ENCODE measurements at regions not wholly inside any gene's neighbourhood (a gene's known extent, or its start where the extent isn't known, plus 50 kb on each side); places are given as distances from the start of the nearest gene placed in this dataset.
"Not testable (repeated sequence)": the region's sequence is repeated elsewhere in the genome, so short reads cannot be mapped to it uniquely, and the experiment has no call there.

DNA sequence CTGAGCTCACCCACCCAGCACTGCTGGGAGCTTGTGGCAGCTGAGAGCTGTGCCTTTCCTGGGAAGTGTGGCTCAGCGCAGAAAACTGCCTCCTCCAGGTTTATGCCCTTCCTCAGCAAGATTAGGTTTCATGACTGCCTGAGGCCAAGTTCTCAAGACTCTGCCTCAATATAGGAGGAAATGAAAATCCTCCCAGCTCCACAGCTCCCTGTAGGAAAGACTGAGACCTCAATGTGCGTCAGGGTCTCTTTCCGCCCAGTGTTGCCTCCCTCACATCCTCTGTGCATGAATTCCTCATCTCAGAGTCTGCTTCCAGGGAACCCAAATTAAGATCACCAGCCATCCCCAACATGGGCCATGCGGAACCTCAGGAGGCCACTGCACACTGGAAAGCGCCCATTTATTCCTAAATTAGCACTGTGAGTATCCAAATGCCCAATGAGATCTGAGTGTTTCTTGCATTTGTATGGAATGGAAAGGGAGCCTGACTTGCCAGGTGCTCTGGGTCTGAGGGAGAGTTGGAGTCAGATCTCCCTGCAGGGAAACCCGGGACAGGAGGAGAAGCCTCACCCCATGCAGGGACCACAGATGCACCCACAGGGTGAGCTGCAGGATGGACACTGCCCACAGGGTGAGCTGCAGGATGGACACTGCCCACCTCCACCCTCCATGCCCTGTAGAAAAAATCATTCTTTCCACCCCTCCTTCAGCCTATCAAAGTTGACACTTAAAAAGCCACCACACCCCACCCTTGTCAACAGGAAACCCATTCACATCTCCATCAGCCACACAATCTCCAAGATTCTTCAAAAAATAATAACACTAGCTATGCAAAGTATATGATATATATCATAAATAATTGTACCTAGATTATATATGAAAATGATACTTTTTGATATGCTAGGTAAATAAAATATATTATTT lies 97.4 kb upstream of the IGLL5 start:
- no peak overlapping the region for H3K27ac ChIP-seq (ENCODE audit: low read depth, low read length, poor library complexity, severe bottlenecking)
- CTCF ChIA-PET, result no interaction called here
- intact Hi-C loops (cut with micrococcal nuclease; ENCODE audit: unreplicated experiment), result no loop called here

DNA sequence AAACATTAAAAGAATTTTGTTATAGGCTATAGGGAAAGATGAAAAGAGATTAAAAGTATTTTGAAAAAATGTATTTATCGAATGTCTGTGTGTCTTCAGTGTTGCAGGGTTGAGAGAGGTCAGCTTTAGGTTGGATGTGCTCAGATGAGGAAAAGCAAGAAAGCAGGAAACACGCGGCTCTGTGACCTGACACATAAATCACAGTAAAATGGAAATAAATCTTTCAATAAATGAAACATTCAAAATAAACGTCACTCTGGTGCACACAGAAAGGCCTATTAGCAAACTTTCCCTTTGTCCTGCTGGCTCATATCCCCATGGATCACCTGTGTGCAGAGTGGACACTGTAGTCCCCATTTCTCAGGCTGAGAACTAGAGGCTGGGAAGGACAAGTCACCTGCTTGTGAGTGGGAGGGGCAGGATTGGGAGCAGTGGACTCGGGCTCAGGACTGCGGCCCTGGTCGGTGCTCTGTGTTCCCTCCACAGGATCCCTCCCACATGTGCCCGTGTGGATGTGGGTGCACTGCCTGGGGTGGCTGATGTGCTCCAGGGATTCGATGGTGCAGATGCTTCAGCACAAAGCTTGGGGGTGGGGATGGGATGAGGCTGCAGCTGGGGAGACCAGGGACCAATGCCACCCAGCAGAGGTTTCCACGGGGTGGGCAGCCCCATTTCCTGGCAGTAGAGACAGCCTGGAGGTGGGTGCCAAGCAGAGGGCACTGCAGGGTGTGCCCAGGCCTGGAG lies 96.0 kb upstream of the IGLL5 start:
- H3K9me3 ChIP-seq (ENCODE audit: low read depth, low read length, poor library complexity, severe bottlenecking), result no peaks in the 10 kb centered on the region
- POLR2A ChIA-PET (ENCODE audit: low non-redundant PET), result no interaction called here
- no peaks in the 10 kb centered on the region for H3K27me3 ChIP-seq (replicated peaks; ENCODE audit: insufficient read depth, low read depth, low read length, poor library complexity)
- H3K27ac ChIP-seq (ENCODE audit: low read depth, low read length, poor library complexity, severe bottlenecking), result no peak overlapping the region
- TF ChIP-seq, protein P1, sequence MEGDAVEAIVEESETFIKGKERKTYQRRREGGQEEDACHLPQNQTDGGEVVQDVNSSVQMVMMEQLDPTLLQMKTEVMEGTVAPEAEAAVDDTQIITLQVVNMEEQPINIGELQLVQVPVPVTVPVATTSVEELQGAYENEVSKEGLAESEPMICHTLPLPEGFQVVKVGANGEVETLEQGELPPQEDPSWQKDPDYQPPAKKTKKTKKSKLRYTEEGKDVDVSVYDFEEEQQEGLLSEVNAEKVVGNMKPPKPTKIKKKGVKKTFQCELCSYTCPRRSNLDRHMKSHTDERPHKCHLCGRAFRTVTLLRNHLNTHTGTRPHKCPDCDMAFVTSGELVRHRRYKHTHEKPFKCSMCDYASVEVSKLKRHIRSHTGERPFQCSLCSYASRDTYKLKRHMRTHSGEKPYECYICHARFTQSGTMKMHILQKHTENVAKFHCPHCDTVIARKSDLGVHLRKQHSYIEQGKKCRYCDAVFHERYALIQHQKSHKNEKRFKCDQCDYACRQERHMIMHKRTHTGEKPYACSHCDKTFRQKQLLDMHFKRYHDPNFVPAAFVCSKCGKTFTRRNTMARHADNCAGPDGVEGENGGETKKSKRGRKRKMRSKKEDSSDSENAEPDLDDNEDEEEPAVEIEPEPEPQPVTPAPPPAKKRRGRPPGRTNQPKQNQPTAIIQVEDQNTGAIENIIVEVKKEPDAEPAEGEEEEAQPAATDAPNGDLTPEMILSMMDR (conservative IDR thresholded peaks at IDR 0.05; ENCODE audit: low read depth, low read length), result no peak
- TF ChIP-seq EZH2 (IDR thresholded peaks at IDR 0.05; ENCODE audit: borderline replicate concordance, low read depth, low read length, poor library complexity, severe bottlenecking), result no peak
- H3K4me3 ChIP-seq (ENCODE audit: low read depth, low read length, poor library complexity, severe bottlenecking), result no peak overlapping the region
- BruUV-seq (replicated peaks), result no TSS peak
- H3K36me3 ChIP-seq (ENCODE audit: insufficient read depth, low read length, poor library complexity, severe bottlenecking), result no peaks in the 10 kb centered on the region
- intact Hi-C loops (cut with micrococcal nuclease; ENCODE audit: unreplicated experiment), result no loop called here
- CTCF ChIA-PET, result no interaction called here
- no peak for DNase-seq (ENCODE audit: low spot score)
- no peaks in the 10 kb centered on the region for H3K4me1 ChIP-seq (ENCODE audit: insufficient read depth, low read length, poor library complexity, severe bottlenecking)

More for the DNA sequence above, 97.4 kb upstream of the IGLL5 start:
- BruUV-seq (replicated peaks), result no TSS peak
- POLR2A ChIA-PET (ENCODE audit: low non-redundant PET), result no interaction called here
- Histone ChIP-seq H3K4me3 (ENCODE audit: low read depth, low read length, poor library complexity, severe bottlenecking) (no peak overlapping the region), H3K27me3 (replicated peaks; ENCODE audit: insufficient read depth, low read depth, low read length, poor library complexity) (peaks cover 4% of the 10 kb centered on the region), H3K4me1 (ENCODE audit: insufficient read depth, low read length, poor library complexity, severe bottlenecking) (no peaks in the 10 kb centered on the region), H3K36me3 (ENCODE audit: insufficient read depth, low read length, poor library complexity, severe bottlenecking) (no peaks in the 10 kb centered on the region), H3K9me3 (ENCODE audit: low read depth, low read length, poor library complexity, severe bottlenecking) (no peaks in the 10 kb centered on the region)
- no peak for DNase-seq (ENCODE audit: low spot score)
- TF ChIP-seq, protein P1 (conservative IDR thresholded peaks at IDR 0.05; ENCODE audit: low read depth, low read length), result no peak
- no peak for TF ChIP-seq EZH2 (IDR thresholded peaks at IDR 0.05; ENCODE audit: borderline replicate concordance, low read depth, low read length, poor library complexity, severe bottlenecking)

DNA sequence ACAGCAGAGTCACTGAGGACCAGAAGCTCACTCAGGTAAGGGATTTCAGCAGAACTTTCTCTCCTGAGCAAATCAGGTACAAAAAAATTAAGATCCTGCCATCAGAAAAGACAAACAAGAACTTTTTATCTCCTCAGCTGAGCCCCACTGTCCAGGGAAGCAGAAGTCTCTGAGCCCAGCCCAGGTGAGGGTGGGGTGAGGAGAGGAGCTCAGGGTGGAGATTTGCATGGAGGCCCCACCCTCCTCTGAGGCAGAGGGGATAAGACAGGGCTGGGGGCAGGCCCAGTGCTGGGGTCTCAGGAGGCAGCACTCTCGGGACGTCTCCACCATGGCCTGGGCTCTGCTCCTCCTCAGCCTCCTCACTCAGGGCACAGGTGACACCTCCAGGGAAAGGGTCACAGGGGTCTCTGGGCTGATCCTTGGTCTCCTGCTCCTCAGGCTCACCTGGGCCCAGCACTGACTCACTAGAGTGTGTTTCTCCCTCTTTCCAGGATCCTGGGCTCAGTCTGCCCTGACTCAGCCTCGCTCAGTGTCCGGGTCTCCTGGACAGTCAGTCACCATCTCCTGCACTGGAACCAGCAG lies 95.3 kb upstream of the IGLL5 start:
- CTCF ChIA-PET; H3K36me3 ChIP-seq (ENCODE audit: insufficient read depth, low read length, poor library complexity, severe bottlenecking); H3K27me3 ChIP-seq (replicated peaks; ENCODE audit: insufficient read depth, low read depth, low read length, poor library complexity); intact Hi-C loops (cut with micrococcal nuclease; ENCODE audit: unreplicated experiment); H3K27ac ChIP-seq (ENCODE audit: low read depth, low read length, poor library complexity, severe bottlenecking); H3K4me3 ChIP-seq (ENCODE audit: low read depth, low read length, poor library complexity, severe bottlenecking); H3K4me1 ChIP-seq (ENCODE audit: insufficient read depth, low read length, poor library complexity, severe bottlenecking); BruUV-seq (replicated peaks); H3K9me3 ChIP-seq (ENCODE audit: low read depth, low read length, poor library complexity, severe bottlenecking); POLR2A ChIA-PET (ENCODE audit: low non-redundant PET); DNase-seq (ENCODE audit: low spot score): not testable (repeated sequence)

GRCh38 chr22:22795639-22796038 lies 92.0 kb upstream of the IGLL5 start:
- CTCF ChIA-PET; H3K4me1 ChIP-seq (ENCODE audit: insufficient read depth, low read length, poor library complexity, severe bottlenecking); POLR2A ChIA-PET (ENCODE audit: low non-redundant PET); intact Hi-C loops (cut with micrococcal nuclease; ENCODE audit: unreplicated experiment); DNase-seq (ENCODE audit: low spot score); H3K4me3 ChIP-seq (ENCODE audit: low read depth, low read length, poor library complexity, severe bottlenecking); BruUV-seq (replicated peaks); H3K36me3 ChIP-seq (ENCODE audit: insufficient read depth, low read length, poor library complexity, severe bottlenecking); H3K27me3 ChIP-seq (replicated peaks; ENCODE audit: insufficient read depth, low read depth, low read length, poor library complexity); H3K9me3 ChIP-seq (ENCODE audit: low read depth, low read length, poor library complexity, severe bottlenecking); H3K27ac ChIP-seq (ENCODE audit: low read depth, low read length, poor library complexity, severe bottlenecking): not testable (repeated sequence)

All from A673 (cell line).